GM12878 (cell line): ENCODE measurements at regions not wholly inside any gene's neighbourhood (a gene's known extent, or its start where the extent isn't known, plus 50 kb on each side); places are given as distances from the start of the nearest gene placed in this dataset.

Experiments
- BHLHE40 ChIP-seq, 2 experiments: fragments of 450-650 bp in 1 of 2; IDR thresholded peaks; 2 replicates each; pipeline ENCODE4 v1.6.1; 2011 to 2017; ENCODE audit warnings: low read depth in 2 of 2, borderline replicate concordance in 1 of 2, improper control_type of control experiment in 1 of 2, low read length in 1 of 2, mild to moderate bottlenecking in 1 of 2
- BRCA1 ChIP-seq: IDR thresholded peaks from 2 replicates; pipeline ENCODE4 v1.6.1; 2011; ENCODE audit warnings: low read depth, low read length, improper control_type of control experiment
- CTCF ChIP-seq, 3 experiments: IDR thresholded peaks in 2 of 3; conservative IDR thresholded peaks in 1 of 3; 2 replicates each; pipeline ENCODE4 v1.5.1; 2011; ENCODE audit warnings: low read depth in 3 of 3, low read length in 3 of 3, mild to moderate bottlenecking in 3 of 3, control low read depth in 2 of 3, moderate library complexity in 2 of 3, inconsistent platforms in 1 of 3, mixed read lengths in 1 of 3; ENCODE audit not compliant: control insufficient read depth in 2 of 3, insufficient read depth in 1 of 3; ENCODE audit errors: extremely low read depth in 1 of 3
- ELK1 ChIP-seq: IDR thresholded peaks from 2 replicates; pipeline ENCODE4 v1.6.1; 2012; ENCODE audit warnings: low read depth, low read length, improper control_type of control experiment
- MAX ChIP-seq: IDR thresholded peaks from 2 replicates; pipeline ENCODE4 v1.6.1; 2012; ENCODE audit warnings: low read depth, low read length, improper control_type of control experiment
- MTA3 ChIP-seq: IDR thresholded peaks from 2 replicates; pipeline ENCODE4 v1.6.1; 2012; ENCODE audit warnings: low read length, inconsistent platforms, borderline replicate concordance
- NRF1 ChIP-seq: conservative IDR thresholded peaks from 2 replicates; pipeline ENCODE4 v1.6.1; 2011; ENCODE audit warnings: mild to moderate bottlenecking, low read depth, low read length, improper control_type of control experiment
- REST ChIP-seq: IDR thresholded peaks from 2 replicates; pipeline ENCODE4 v1.6.1; 2012; ENCODE audit warnings: mild to moderate bottlenecking, low read depth, low read length
- SPI1 ChIP-seq: IDR thresholded peaks from 2 replicates; pipeline ENCODE4 v1.6.1; 2011; ENCODE audit warnings: low read depth, mild to moderate bottlenecking, low read length, moderate library complexity, borderline replicate concordance; ENCODE audit not compliant: insufficient read depth
- USF2 ChIP-seq: IDR thresholded peaks from 2 replicates; pipeline ENCODE4 v1.6.1; 2011; ENCODE audit warnings: low read depth, low read length, improper control_type of control experiment, borderline replicate concordance

GRCh38 chr1:90622666-90623065 lies 94.4 kb downstream of the BARHL2 start:
- TF ChIP-seq USF2: no peak
- TF ChIP-seq REST: no peak
- no peak for TF ChIP-seq ELK1
- TF ChIP-seq BRCA1: no peak
- TF ChIP-seq NRF1: no peak
- TF ChIP-seq CTCF (IDR thresholded peaks at IDR 0.05 in 2 of 3, conservative IDR thresholded peaks at IDR 0.05 in 1 of 3; ENCODE audit: control insufficient read depth in 2 of 3, extremely low read depth in 1 of 3, insufficient read depth in 1 of 3, low read depth in 3 of 3, low read length in 3 of 3): no peak
- no peak for TF ChIP-seq SPI1
- no peak for TF ChIP-seq MTA3
- no peak for TF ChIP-seq MAX
- no peak for TF ChIP-seq BHLHE40 (IDR thresholded peaks at IDR 0.05; ENCODE audit: borderline replicate concordance in 1 of 2, low read depth in 2 of 2, low read length in 1 of 2)
